Large intestine (tissue), 3 donors: ENCODE measurements at regions not wholly inside any gene's neighbourhood (a gene's known extent, or its start where the extent isn't known, plus 50 kb on each side); places are given as distances from the start of the nearest gene placed in this dataset.

Source experiments
- DNase-seq, 2 donors: peaks; one replicate each; pipeline versions ENCODE4 v3.0.0 to v3.0.0-alpha.2; 2013
- H3K27ac ChIP-seq: one replicate; pipeline ENCODE4 v1.5.1; 2013; ENCODE audit warnings: low read length
- H3K27me3 ChIP-seq: 2 replicates; pipeline ENCODE4 v1.6.1; 2013; ENCODE audit warnings: low read length; ENCODE audit not compliant: control insufficient read depth, insufficient read depth
- H3K36me3 ChIP-seq: 2 replicates; pipeline ENCODE4 v1.6.1; 2013; ENCODE audit warnings: low read length; ENCODE audit not compliant: control insufficient read depth, insufficient read depth
- H3K4me1 ChIP-seq: one replicate; pipeline ENCODE4 v1.6.1; 2013; ENCODE audit warnings: low read length; ENCODE audit not compliant: control insufficient read depth, insufficient read depth
- H3K4me3 ChIP-seq: one replicate; pipeline ENCODE4 v1.5.1; 2013; ENCODE audit warnings: low read length
- H3K9me3 ChIP-seq: one replicate; pipeline ENCODE4 v1.6.1; 2013; ENCODE audit warnings: mild to moderate bottlenecking, low read depth, low read length, moderate library complexity; ENCODE audit not compliant: control insufficient read depth
- WGBS: methylation state at CpG from one replicate; pipeline ENCODE4 v1.1.5; 2013; ENCODE audit warnings: low lambda C conversion rate; ENCODE audit not compliant: insufficient coverage; 5-methylcytosine and 5-hydroxymethylcytosine counted together

DNA sequence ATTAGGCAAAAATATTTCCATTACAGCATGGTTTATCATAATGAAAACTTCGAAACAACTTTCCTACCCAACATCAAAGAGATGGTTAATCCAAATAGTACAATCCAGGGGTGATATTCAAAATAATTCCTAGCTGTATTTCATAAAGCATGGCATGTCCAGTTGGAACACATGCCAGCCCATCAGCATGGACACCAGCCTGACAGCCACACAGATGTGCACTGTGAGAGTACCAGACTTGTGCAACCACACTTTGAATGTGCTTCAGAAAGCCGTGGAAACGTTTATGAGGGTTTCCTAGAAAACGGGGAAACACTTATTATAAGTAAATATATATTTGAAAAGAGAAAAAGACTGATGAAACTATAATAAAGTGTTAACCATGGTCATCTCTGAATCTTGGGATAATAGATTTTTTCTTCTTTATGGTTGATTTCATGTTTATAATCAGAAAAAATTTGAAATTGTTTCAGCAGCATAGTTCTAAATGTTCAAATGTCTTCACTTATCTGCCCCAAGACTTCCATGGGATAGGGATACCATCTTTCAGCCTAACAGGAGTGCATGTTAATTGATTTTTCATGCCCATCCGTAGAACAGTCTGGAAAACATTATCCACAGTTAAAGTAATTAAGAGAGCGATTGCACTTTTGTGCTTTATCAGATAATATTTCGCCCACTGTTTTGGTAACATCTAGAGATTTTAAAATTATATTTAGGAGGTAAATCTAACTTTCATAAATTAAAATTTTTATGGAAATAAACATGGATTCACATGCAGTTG, 242.6 kb upstream of the IRS2 start:
- DNase-seq, result no peak
- WGBS, result 77% methylated on average over 4 of the region's 7 CpGs

DNA sequence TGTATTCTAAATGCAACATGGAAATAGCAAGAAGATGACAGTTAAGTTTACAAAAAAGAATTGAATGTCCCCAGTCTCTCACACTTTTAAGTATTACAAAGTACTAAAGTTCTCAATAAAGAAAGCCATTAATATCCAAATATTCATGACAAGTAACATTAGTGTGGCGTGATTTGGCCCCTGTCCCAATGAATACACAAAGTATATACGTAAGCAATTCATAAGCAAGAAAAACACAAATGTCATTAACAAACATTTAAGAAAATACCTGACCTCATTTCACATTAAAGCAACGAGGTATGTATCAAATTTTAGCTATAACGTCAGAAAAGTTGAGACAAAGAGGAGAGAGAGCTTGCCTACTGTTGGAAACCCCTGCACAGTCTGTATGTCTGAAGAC, 241.9 kb upstream of the IRS2 start:
- H3K4me1 ChIP-seq, result no peaks in the 10 kb centered on the region
- no peak overlapping the region for H3K4me3 ChIP-seq
- DNase-seq, result no peak
- no CpG with 5 or more reads among the region's 4 CpGs for WGBS
- no peaks in the 10 kb centered on the region for H3K27me3 ChIP-seq
- H3K27ac ChIP-seq, result no peak overlapping the region
- no peaks in the 10 kb centered on the region for H3K36me3 ChIP-seq
- no peaks in the 10 kb centered on the region for H3K9me3 ChIP-seq

More for the DNA sequence above, 242.6 kb upstream of the IRS2 start:
- Histone ChIP-seq H3K27me3 (no peaks in the 10 kb centered on the region), H3K27ac (no peak overlapping the region), H3K4me3 (no peak overlapping the region), H3K9me3 (no peaks in the 10 kb centered on the region), H3K4me1 (no peaks in the 10 kb centered on the region), H3K36me3 (no peaks in the 10 kb centered on the region)

DNA sequence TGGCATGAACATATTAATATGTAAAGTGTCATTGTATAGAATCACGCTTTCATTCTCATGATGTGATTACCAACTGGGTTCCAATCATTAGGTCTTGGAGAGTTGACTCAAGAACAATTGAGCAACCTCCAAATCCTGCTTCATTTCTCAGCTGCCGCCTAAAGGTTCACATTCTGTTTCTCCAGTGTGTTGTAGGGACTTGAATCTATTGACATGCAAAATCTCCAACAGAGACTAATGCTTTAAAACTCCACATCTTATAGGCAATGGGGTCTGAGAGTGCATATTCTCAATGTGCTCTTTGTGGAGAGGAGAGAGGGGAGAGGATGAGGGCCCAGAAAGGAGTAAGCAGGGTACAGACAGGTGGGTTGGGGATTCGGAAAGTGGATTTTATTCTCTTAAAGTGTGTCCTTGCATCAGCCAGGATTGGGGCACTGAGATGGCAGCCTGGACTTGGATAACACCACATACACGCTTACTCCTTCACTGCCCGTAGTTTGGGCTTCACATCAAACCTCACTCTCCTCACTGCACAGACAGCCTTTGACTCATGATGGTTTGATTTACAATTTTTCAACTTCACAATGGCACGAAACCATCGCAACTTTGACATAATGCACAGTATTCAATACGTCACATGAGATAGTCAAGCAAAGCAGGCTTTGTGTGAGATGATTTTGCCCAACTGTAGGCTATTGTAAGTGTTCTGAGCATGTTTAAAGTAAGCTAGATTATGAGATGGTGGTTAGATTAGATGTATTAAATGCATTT, 241.3 kb upstream of the IRS2 start:
- Histone ChIP-seq H3K9me3 (no peaks in the 10 kb centered on the region), H3K4me3 (no peak overlapping the region), H3K4me1 (no peaks in the 10 kb centered on the region), H3K27me3 (no peaks in the 10 kb centered on the region), H3K36me3 (no peaks in the 10 kb centered on the region), H3K27ac (no peak overlapping the region)
- no peak for DNase-seq
- WGBS, result 100% methylated on average over 2 of the region's 8 CpGs

DNA sequence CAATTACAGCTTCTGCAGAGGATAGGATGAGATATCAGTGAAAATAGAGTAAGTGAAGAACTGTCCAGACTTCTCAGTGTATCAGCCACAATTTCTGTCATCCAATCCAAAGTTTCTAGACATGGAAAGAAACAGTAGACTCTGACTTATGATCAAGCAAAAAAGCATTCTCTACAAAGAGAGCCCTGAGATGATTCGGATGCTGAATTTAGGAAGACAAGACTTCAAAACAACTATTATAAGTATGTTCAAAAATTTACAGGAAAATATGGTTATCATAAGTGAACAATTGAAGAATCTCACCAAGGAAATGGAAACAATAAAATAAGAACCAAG, 238.2 kb upstream of the IRS2 start:
- Histone ChIP-seq H3K27ac (no peak overlapping the region), H3K4me3 (no peak overlapping the region), H3K36me3 (no peaks in the 10 kb centered on the region), H3K9me3 (no peaks in the 10 kb centered on the region), H3K4me1 (no peaks in the 10 kb centered on the region), H3K27me3 (no peaks in the 10 kb centered on the region)
- WGBS, result 0% methylated on average over 1 of the region's 1 CpG
- DNase-seq, result no peak

DNA sequence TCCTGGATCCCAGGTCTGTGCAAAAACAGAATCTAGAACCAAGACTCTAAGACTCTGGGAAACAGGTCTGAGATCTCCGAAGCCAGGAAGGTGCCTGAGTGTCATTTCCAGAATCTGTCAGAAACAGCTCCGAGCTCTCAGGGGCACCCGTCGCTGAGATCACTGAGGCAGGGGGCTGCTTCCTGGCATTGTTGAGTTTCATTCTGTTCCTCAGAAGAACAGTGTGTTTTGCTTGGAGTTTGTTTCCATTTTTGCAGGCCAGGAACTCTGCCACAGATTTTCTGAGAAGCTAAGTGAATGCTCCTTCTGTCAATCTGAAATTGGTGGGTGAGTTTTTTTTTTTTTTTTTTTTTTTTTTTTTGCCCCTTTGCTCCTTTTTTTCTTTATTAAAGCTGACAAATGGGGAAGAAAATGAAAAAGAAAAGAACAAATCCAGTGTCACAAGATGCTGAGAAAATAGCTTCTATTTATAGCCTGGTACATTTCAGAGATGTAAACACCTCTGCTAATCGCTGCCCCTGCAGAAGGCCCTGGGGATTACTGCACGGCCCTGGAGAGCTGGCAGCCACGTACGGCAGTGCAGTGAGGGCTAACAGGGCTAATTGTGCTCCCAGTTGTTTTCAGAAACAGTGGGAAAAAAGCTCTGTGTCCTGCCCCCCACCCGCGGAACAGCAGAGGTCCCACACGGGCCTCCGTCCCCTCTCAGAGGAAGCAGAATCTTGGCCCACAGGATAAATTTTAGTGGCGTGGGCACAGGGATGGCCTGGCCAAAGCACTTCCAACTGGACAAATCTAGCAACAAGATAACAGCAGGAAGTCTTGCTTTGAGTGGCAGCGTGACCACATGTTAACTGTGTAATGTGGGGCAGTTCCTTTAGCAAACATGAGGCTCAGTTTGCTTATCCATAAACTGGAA, 237.6 kb upstream of the IRS2 start:
- no peak overlapping the region for H3K4me3 ChIP-seq
- DNase-seq, result no peak
- no peaks in the 10 kb centered on the region for H3K9me3 ChIP-seq
- no peak overlapping the region for H3K27ac ChIP-seq
- H3K4me1 ChIP-seq, result no peaks in the 10 kb centered on the region
- whole genome bisulfite sequencing, result no CpG with 5 or more reads among the region's 14 CpGs
- H3K36me3 ChIP-seq, result no peaks in the 10 kb centered on the region
- no peaks in the 10 kb centered on the region for H3K27me3 ChIP-seq

DNA sequence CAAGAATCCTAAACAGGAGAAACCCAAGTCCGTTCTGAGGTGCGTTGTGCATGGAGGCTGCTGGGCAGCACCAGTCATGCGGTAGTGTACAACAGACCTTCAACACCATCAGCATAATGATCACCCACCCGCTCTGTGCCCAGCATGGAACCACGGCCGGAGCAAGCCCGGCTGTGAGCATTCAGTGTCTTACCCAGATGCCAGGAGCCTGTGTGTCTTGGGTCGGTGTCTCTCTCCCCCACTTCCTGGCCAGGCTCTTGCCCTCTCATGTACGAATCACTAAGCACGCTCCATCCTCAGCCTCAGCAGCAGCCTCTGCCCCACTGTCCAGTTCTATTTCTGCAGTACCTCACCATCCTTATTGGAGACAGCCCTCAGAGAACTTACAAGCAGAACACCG, 231.6 kb upstream of the IRS2 start:
- Histone ChIP-seq H3K9me3 (no peaks in the 10 kb centered on the region), H3K4me3 (no peak overlapping the region), H3K4me1 (no peaks in the 10 kb centered on the region), H3K27ac (no peak overlapping the region), H3K36me3 (no peaks in the 10 kb centered on the region), H3K27me3 (no peaks in the 10 kb centered on the region)
- no peak for DNase-seq
- WGBS, result no CpG with 5 or more reads among the region's 11 CpGs

DNA sequence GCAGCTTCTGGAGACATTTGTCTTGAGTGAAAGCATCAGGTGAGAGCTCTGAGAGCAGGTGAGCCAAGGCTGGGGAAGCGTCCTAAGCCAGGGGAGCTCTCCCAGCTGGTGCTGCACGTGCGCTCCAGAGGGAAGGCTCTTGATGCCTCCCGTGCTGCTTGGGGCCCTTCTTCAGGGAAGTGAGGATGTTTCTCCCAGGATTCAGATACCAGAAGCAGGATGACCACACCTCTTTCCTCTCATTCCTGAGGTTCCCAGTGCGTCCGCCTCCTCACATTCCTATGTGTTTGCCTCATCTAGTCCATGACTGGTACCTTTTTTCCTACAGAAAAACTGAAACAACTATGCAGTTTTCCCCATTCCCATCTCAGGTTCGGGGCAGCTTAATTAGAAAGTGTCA, 231.0 kb upstream of the IRS2 start:
- Histone ChIP-seq H3K27me3 (no peaks in the 10 kb centered on the region), H3K4me3 (no peak overlapping the region), H3K36me3 (no peaks in the 10 kb centered on the region), H3K4me1 (no peaks in the 10 kb centered on the region), H3K27ac (no peak overlapping the region), H3K9me3 (no peaks in the 10 kb centered on the region)
- no CpG with 5 or more reads among the region's 7 CpGs for whole genome bisulfite sequencing
- no peak for DNase-seq

DNA sequence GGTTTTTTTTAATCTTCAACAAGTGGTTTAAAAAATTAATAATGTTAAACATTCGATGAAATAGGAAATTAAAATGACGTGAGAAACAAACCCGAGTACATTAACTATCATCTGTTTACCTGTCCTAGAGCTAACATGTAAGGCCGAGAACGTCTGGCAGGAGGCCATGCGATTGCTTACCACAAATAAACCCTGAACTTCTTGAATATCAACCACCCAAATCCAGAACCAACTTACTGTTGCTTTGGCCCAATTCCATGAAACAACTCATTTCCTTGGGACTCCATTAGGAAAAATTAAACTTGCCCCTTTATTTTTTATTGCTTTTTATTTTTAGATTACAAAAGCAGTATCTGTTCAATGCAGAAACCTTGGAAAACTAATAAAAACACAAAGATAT, 228.9 kb upstream of the IRS2 start:
- Histone ChIP-seq H3K9me3 (no peaks in the 10 kb centered on the region), H3K36me3 (no peaks in the 10 kb centered on the region), H3K27me3 (no peaks in the 10 kb centered on the region), H3K27ac (no peak overlapping the region), H3K4me3 (no peak overlapping the region), H3K4me1 (no peaks in the 10 kb centered on the region)
- 72% methylated on average over 2 of the region's 6 CpGs for WGBS
- DNase-seq, result no peak

DNA sequence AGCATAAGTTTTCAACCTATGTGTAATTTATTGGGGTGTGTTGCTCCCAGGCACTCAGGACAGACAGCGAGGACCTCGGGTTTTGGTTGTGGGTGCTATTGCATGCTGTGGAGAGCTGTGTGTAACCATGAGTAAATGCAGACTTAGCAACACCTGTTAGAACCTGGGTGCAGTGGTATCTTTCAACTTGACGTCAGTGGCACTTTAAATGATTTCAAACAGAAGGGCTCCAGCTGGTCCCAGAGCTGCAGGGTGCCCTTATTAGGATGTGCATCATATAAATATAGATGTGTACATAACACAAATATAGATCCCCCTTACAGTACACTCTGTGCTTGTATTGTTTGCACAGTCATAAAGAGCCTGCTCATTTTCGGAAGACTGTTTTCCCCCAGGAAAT, 228.3 kb upstream of the IRS2 start:
- DNase-seq, result no peak
- H3K27me3 ChIP-seq, result no peaks in the 10 kb centered on the region
- no peaks in the 10 kb centered on the region for H3K9me3 ChIP-seq
- H3K4me1 ChIP-seq, result no peaks in the 10 kb centered on the region
- WGBS, result 100% methylated on average over 1 of the region's 4 CpGs
- H3K36me3 ChIP-seq, result no peaks in the 10 kb centered on the region
- H3K4me3 ChIP-seq, result no peak overlapping the region
- no peak overlapping the region for H3K27ac ChIP-seq

DNA sequence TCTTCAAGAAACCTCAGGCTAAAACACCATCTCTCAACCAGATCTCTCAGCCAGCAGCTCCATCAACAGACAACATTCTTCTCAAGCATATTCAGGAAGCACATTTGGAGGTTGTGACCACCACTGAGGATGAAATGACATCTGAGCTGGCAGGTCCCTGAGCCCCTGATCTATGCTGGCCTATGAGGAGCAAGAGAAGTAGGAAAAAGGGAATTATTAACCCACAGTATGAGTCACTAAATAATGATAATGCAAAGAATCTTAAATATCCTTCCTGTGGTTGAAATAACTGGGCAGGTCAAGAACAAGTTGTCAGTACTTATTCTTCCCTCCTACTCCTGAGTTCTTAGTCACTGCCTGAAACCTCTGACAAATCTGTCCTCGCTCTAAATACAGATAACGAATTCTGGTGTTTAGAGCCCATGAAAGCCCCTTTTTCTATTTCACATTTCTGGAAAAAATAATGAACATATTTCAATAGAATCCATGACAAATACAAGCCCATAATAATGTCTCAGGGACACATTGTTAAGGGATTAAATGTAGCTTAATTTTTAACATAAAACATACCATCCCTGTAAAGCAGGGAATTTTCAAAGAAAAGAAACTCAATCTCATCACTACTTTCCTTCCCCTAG, 225.8 kb upstream of the IRS2 start:
- Histone ChIP-seq H3K4me3 (no peak overlapping the region), H3K36me3 (no peaks in the 10 kb centered on the region), H3K27me3 (no peaks in the 10 kb centered on the region), H3K4me1 (no peaks in the 10 kb centered on the region), H3K27ac (no peak overlapping the region), H3K9me3 (no peaks in the 10 kb centered on the region)
- no peak for DNase-seq
- no CpG with 5 or more reads among the region's 2 CpGs for WGBS
